ENCODE measurements at regions not wholly inside any gene's neighbourhood (a gene's known extent, or its start where the extent isn't known, plus 50 kb on each side); places are given as distances from the start of the nearest gene placed in this dataset.

- H3K4me1 ChIP-seq = peaks cover 10% of the 10 kb centered on the region
- TF ChIP-seq CTCF (IDR thresholded peaks at IDR 0.05) = no peak
- no peaks in the 10 kb centered on the region for H3K36me3 ChIP-seq
- peak in 1 of 2 donors; percentile 56 for ATAC-seq
- H3K4me3 ChIP-seq = no peak overlapping the region
- intact Hi-C loops (cut with DNase I) = no loop called here
- no peaks in the 10 kb centered on the region for H3K27me3 ChIP-seq (ENCODE audit: low read depth)
- DNase-seq = no peak
- no peak overlapping the region for H3K27ac ChIP-seq
- no peaks in the 10 kb centered on the region for H3K9me3 ChIP-seq
Measured at GRCh38 chr17:70295329-70295728, 126.0 kb downstream of the KCNJ2 start.

GRCh38 chr17:70295731-70296130 is 126.4 kb downstream of the KCNJ2 start:
- H3K36me3 ChIP-seq = no peaks in the 10 kb centered on the region
- no peak overlapping the region for H3K27ac ChIP-seq
- ATAC-seq = peak; percentile 53 to 57
- no peak overlapping the region for H3K4me3 ChIP-seq
- H3K9me3 ChIP-seq = no peaks in the 10 kb centered on the region
- H3K27me3 ChIP-seq (ENCODE audit: low read depth) = no peaks in the 10 kb centered on the region
- intact Hi-C loops (cut with DNase I) = no loop called here
- no peak for DNase-seq
- TF ChIP-seq CTCF (IDR thresholded peaks at IDR 0.05) = no peak
- H3K4me1 ChIP-seq = peaks cover 10% of the 10 kb centered on the region

GRCh38 chr17:70296456-70296855 is 127.1 kb downstream of the KCNJ2 start:
- no peak for TF ChIP-seq CTCF (IDR thresholded peaks at IDR 0.05)
- no peak for DNase-seq
- Histone ChIP-seq H3K9me3 (no peaks in the 10 kb centered on the region), H3K27ac (no peak overlapping the region), H3K4me1 (peaks cover 10% of the 10 kb centered on the region), H3K36me3 (no peaks in the 10 kb centered on the region), H3K27me3 (ENCODE audit: low read depth) (no peaks in the 10 kb centered on the region), H3K4me3 (no peak overlapping the region)
- ATAC-seq = no peak
- intact Hi-C loops (cut with DNase I) = no loop called here

- DNase-seq = no peak
- no peak overlapping the region for H3K4me3 ChIP-seq
- ATAC-seq = no peak
- H3K36me3 ChIP-seq = no peaks in the 10 kb centered on the region
- peaks cover 10% of the 10 kb centered on the region for H3K4me1 ChIP-seq
- no peaks in the 10 kb centered on the region for H3K9me3 ChIP-seq
- no peaks in the 10 kb centered on the region for H3K27me3 ChIP-seq (ENCODE audit: low read depth)
- no peak overlapping the region for H3K27ac ChIP-seq
- intact Hi-C loops (cut with DNase I) = no loop called here
- no peak for TF ChIP-seq CTCF (IDR thresholded peaks at IDR 0.05)
Measured at GRCh38 chr17:70297397-70297796, 128.1 kb downstream of the KCNJ2 start.

GRCh38 chr17:70298929-70299531 is 129.7 kb downstream of the KCNJ2 start:
- TF ChIP-seq CTCF (IDR thresholded peaks at IDR 0.05) = no peak
- H3K4me3 ChIP-seq = no peak overlapping the region
- no peaks in the 10 kb centered on the region for H3K36me3 ChIP-seq
- DNase-seq (no peak), ATAC-seq (no peak)
- H3K27me3 ChIP-seq (ENCODE audit: low read depth) = no peaks in the 10 kb centered on the region
- intact Hi-C loops (cut with DNase I) = no loop called here
- H3K4me1 ChIP-seq = peaks cover 10% of the 10 kb centered on the region
- H3K27ac ChIP-seq = no peak overlapping the region
- H3K9me3 ChIP-seq = no peaks in the 10 kb centered on the region

All from lower lobe of right lung (tissue), 2 donors.